ENCODE measurements at regions not wholly inside any gene's neighbourhood (a gene's known extent, or its start where the extent isn't known, plus 50 kb on each side); places are given as distances from the start of the nearest gene placed in this dataset.

GRCh38 chr10:36256166-36256565 is 614.1 kb upstream of the FZD8 start:
- H3K27ac ChIP-seq (ENCODE audit: low read depth in 1 of 2, low read length in 2 of 2) = no peak overlapping the region
- no peaks in the 10 kb centered on the region for H3K36me3 ChIP-seq (replicated peaks in 1 of 2; ENCODE audit: control insufficient read depth in 1 of 2, insufficient read depth in 2 of 2, low read length in 2 of 2)
- no peak for DNase-seq
- Mint-ChIP-seq H3K36me3 (no peaks in the 10 kb centered on the region), H3K9me3 (peaks cover 0 to 5% (median 3%) of the 10 kb centered on the region in 7 donors), H3K27me3 (ENCODE audit: low read depth in 3 of 3) (no peaks in the 10 kb centered on the region), H3K4me1 (no peaks in the 10 kb centered on the region), H3K27ac (no peak overlapping the region), H3K4me3 (no peak overlapping the region)
- no peaks in the 10 kb centered on the region for H4K20me1 ChIP-seq (ENCODE audit: insufficient read depth, low read length)
- H3K9me3 ChIP-seq (replicated peaks in 1 of 2; ENCODE audit: control insufficient read depth in 1 of 2, insufficient read depth in 1 of 2, low read length in 2 of 2) = no peaks in the 10 kb centered on the region
- no peak overlapping the region for H3K4me3 ChIP-seq (replicated peaks in 1 of 3; ENCODE audit: low read depth in 2 of 3, low read length in 3 of 3)
- H3K4me2 ChIP-seq (replicated peaks; ENCODE audit: extremely low read depth, low read length, poor library complexity, severe bottlenecking) = no peak overlapping the region
- intact Hi-C loops (cut with micrococcal nuclease) = no loop called here
- no peaks in the 10 kb centered on the region for H3K27me3 ChIP-seq (ENCODE audit: control insufficient read depth in 2 of 2, insufficient read depth in 2 of 2, low read length in 2 of 2)
- no peak overlapping the region for H2AFZ ChIP-seq (ENCODE audit: insufficient read depth, low read depth, low read length, poor library complexity, severe bottlenecking)
- no peak for TF ChIP-seq CTCF (IDR thresholded peaks at IDR 0.05)
- no peaks in the 10 kb centered on the region for H3K79me2 ChIP-seq (ENCODE audit: insufficient read depth, low read length)
- no CpG with 5 or more reads among the region's 2 CpGs for WGBS (ENCODE audit: insufficient coverage)
- H3K9ac ChIP-seq (ENCODE audit: insufficient read depth, low read length, poor library complexity, severe bottlenecking) = no peak overlapping the region
- no peaks in the 10 kb centered on the region for H3K4me1 ChIP-seq (ENCODE audit: control insufficient read depth in 1 of 2, insufficient read depth in 2 of 2, low read length in 2 of 2)

DNA sequence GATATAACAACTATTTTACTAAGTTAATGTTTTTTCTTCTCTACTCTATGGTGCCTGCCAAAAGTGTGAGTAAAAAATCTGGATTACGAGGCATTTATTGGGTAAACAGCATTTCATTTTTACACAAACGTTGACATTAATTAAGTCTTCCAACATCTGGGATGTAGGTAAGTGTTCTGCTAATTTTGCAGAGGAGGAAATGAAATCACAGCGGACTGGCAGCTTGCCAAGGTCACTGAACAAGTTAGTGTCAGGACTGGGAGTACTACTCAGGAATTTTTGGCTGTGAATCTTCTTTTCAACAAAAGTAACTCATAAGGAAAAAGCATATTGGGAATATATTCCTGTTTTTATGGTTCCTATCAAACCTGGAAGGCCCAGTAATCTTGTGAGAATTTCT is 612.1 kb upstream of the FZD8 start:
- H3K27me3 Mint-ChIP-seq (ENCODE audit: low read depth in 3 of 3) = no peaks in the 10 kb centered on the region
- H3K9me3 Mint-ChIP-seq = peaks cover 0 to 4% (median under 1%) of the 10 kb centered on the region in 7 donors
- Histone ChIP-seq H3K4me1 (ENCODE audit: control insufficient read depth in 1 of 2, insufficient read depth in 2 of 2, low read length in 2 of 2) (no peaks in the 10 kb centered on the region), H4K20me1 (ENCODE audit: insufficient read depth, low read length) (no peaks in the 10 kb centered on the region), H3K4me3 (replicated peaks in 1 of 3; ENCODE audit: low read depth in 2 of 3, low read length in 3 of 3) (no peak overlapping the region), H3K27ac (ENCODE audit: low read depth in 1 of 2, low read length in 2 of 2) (no peak overlapping the region), H3K27me3 (ENCODE audit: control insufficient read depth in 2 of 2, insufficient read depth in 2 of 2, low read length in 2 of 2) (no peaks in the 10 kb centered on the region), H3K79me2 (ENCODE audit: insufficient read depth, low read length) (no peaks in the 10 kb centered on the region), H3K36me3 (replicated peaks in 1 of 2; ENCODE audit: control insufficient read depth in 1 of 2, insufficient read depth in 2 of 2, low read length in 2 of 2) (no peaks in the 10 kb centered on the region), H2AFZ (ENCODE audit: insufficient read depth, low read depth, low read length, poor library complexity, severe bottlenecking) (no peak overlapping the region), H3K9ac (ENCODE audit: insufficient read depth, low read length, poor library complexity, severe bottlenecking) (no peak overlapping the region), H3K9me3 (replicated peaks in 1 of 2; ENCODE audit: control insufficient read depth in 1 of 2, insufficient read depth in 1 of 2, low read length in 2 of 2) (no peaks in the 10 kb centered on the region), H3K4me2 (replicated peaks; ENCODE audit: extremely low read depth, low read length, poor library complexity, severe bottlenecking) (no peak overlapping the region)
- intact Hi-C loops (cut with micrococcal nuclease) = no loop called here
- TF ChIP-seq CTCF (IDR thresholded peaks at IDR 0.05) = no peak
- no peak overlapping the region for H3K4me3 Mint-ChIP-seq
- H3K27ac Mint-ChIP-seq = no peak overlapping the region
- no peak for DNase-seq
- WGBS (ENCODE audit: insufficient coverage) = no CpG with 5 or more reads among the region's 3 CpGs
- no peaks in the 10 kb centered on the region for H3K36me3 Mint-ChIP-seq
- no peaks in the 10 kb centered on the region for H3K4me1 Mint-ChIP-seq
